ENCODE measurements at regions not wholly inside any gene's neighbourhood (a gene's known extent, or its start where the extent isn't known, plus 50 kb on each side); places are given as distances from the start of the nearest gene placed in this dataset.

GRCh38 chr2:63780518-63781155, 61.1 kb upstream of the UGP2 start:
- in situ Hi-C loops (cut with MboI; ENCODE audit: low pct_unique_long_range_greater_than_20kb, low sequenced_read_pairs, unreplicated experiment): no loop called here
- no peak for TF ChIP-seq CTCF (IDR thresholded peaks at IDR 0.05; ENCODE audit: extremely low read depth, insufficient read depth, missing control alignments)
- DNase-seq (ENCODE audit: low spot score): no peak

GRCh38 chr2:63784461-63784860, 57.2 kb upstream of the UGP2 start:
- TF ChIP-seq CTCF (IDR thresholded peaks at IDR 0.05; ENCODE audit: extremely low read depth, insufficient read depth, missing control alignments): no peak

GRCh38 chr2:63785096-63785495, 56.6 kb upstream of the UGP2 start:
- no peak for TF ChIP-seq CTCF (IDR thresholded peaks at IDR 0.05; ENCODE audit: extremely low read depth, insufficient read depth, missing control alignments)
- no peak for DNase-seq (ENCODE audit: low spot score)
- in situ Hi-C loops (cut with MboI; ENCODE audit: low pct_unique_long_range_greater_than_20kb, low sequenced_read_pairs, unreplicated experiment): no loop called here

More at GRCh38 chr2:63784461-63784860, 57.2 kb upstream of the UGP2 start:
- in situ Hi-C loops (cut with MboI; ENCODE audit: low pct_unique_long_range_greater_than_20kb, low sequenced_read_pairs, unreplicated experiment): no loop called here
- DNase-seq (ENCODE audit: low spot score): no peak

- DNase-seq (ENCODE audit: low spot score): no peak
- in situ Hi-C loops (cut with MboI; ENCODE audit: low pct_unique_long_range_greater_than_20kb, low sequenced_read_pairs, unreplicated experiment): no loop called here
- TF ChIP-seq CTCF (IDR thresholded peaks at IDR 0.05; ENCODE audit: extremely low read depth, insufficient read depth, missing control alignments): no peak
Observed at GRCh38 chr2:63786471-63786870, 55.2 kb upstream of the UGP2 start.

GRCh38 chr2:63788071-63788470, 53.6 kb upstream of the UGP2 start:
- in situ Hi-C loops (cut with MboI; ENCODE audit: low pct_unique_long_range_greater_than_20kb, low sequenced_read_pairs, unreplicated experiment): no loop called here
- no peak for DNase-seq (ENCODE audit: low spot score)
- no peak for TF ChIP-seq CTCF (IDR thresholded peaks at IDR 0.05; ENCODE audit: extremely low read depth, insufficient read depth, missing control alignments)

- in situ Hi-C loops (cut with MboI; ENCODE audit: low pct_unique_long_range_greater_than_20kb, low sequenced_read_pairs, unreplicated experiment): no loop called here
- DNase-seq (ENCODE audit: low spot score): no peak
- TF ChIP-seq CTCF (IDR thresholded peaks at IDR 0.05; ENCODE audit: extremely low read depth, insufficient read depth, missing control alignments): no peak
Observed at GRCh38 chr2:63789338-63790020, 52.2 kb upstream of the UGP2 start.
